Stomach (tissue), 4 donors: ENCODE measurements at regions not wholly inside any gene's neighbourhood (a gene's known extent, or its start where the extent isn't known, plus 50 kb on each side); places are given as distances from the start of the nearest gene placed in this dataset.

Source experiments
- EP300 ChIP-seq: sonication (generic); formaldehyde crosslinking; IDR thresholded peaks from one replicate; pipeline ENCODE4 v1.6.1; 2017; ENCODE audit warnings: antibody characterized with exemption
- POLR2A ChIP-seq, 4 donors: fragments of 450-650 bp; IDR thresholded peaks; one replicate each; pipeline ENCODE4 v1.6.1; 2016; ENCODE audit warnings: antibody characterized with exemption in 4 of 4, control low read depth in 2 of 4, mild to moderate bottlenecking in 1 of 4, moderate library complexity in 1 of 4
- POLR2AphosphoS5 ChIP-seq, 3 donors: sonication (generic); formaldehyde crosslinking; IDR thresholded peaks; one replicate each; pipeline ENCODE4 v1.6.1; 2016; ENCODE audit warnings: antibody characterized with exemption in 3 of 3
- TF ChIP-seq, protein P1 (sequence below), 7 experiments: fragments of 450-650 bp in 4 of 7; fragments of 200-600 bp in 3 of 7; sonication (generic) in 3 of 7; IDR thresholded peaks; one replicate each; pipeline ENCODE4 v1.5.1; 2016 to 2019; ENCODE audit warnings: antibody characterized with exemption in 7 of 7, control low read depth in 2 of 7, mild to moderate bottlenecking in 1 of 7

DNA sequence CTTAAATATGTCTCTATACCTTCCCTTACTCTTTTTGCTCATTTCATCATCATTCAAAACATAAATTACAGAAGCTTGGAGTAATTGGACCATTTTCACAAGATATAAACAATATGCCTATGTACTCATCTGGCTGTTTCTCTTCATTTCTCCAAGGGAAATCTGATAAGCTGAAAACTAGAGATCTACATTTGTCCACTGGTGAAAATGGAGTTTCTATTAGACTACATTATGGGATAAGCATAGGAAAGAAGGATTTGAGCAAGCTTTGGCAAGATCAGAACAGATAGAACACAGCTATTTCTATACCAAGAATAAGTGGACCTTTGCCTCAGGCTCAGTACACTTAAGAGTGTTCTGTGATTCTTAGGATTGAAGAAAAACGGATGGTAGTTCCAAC is 404.4 kb downstream of the GASK1B start:
- TF ChIP-seq POLR2A (IDR thresholded peaks at IDR 0.05): no peak
- TF ChIP-seq, protein P1, sequence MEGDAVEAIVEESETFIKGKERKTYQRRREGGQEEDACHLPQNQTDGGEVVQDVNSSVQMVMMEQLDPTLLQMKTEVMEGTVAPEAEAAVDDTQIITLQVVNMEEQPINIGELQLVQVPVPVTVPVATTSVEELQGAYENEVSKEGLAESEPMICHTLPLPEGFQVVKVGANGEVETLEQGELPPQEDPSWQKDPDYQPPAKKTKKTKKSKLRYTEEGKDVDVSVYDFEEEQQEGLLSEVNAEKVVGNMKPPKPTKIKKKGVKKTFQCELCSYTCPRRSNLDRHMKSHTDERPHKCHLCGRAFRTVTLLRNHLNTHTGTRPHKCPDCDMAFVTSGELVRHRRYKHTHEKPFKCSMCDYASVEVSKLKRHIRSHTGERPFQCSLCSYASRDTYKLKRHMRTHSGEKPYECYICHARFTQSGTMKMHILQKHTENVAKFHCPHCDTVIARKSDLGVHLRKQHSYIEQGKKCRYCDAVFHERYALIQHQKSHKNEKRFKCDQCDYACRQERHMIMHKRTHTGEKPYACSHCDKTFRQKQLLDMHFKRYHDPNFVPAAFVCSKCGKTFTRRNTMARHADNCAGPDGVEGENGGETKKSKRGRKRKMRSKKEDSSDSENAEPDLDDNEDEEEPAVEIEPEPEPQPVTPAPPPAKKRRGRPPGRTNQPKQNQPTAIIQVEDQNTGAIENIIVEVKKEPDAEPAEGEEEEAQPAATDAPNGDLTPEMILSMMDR (IDR thresholded peaks at IDR 0.05): no peak
- no peak for TF ChIP-seq POLR2AphosphoS5 (IDR thresholded peaks at IDR 0.05)
- TF ChIP-seq EP300: no peak
